ELR (cell line): ENCODE measurements at regions not wholly inside any gene's neighbourhood (a gene's known extent, or its start where the extent isn't known, plus 50 kb on each side); places are given as distances from the start of the nearest gene placed in this dataset.

ENCODE experiments used
- DNase-seq: peaks from one replicate; pipeline ENCODE4 v3.0.0-alpha.2; 2015; ENCODE audit warnings: low read depth

DNA sequence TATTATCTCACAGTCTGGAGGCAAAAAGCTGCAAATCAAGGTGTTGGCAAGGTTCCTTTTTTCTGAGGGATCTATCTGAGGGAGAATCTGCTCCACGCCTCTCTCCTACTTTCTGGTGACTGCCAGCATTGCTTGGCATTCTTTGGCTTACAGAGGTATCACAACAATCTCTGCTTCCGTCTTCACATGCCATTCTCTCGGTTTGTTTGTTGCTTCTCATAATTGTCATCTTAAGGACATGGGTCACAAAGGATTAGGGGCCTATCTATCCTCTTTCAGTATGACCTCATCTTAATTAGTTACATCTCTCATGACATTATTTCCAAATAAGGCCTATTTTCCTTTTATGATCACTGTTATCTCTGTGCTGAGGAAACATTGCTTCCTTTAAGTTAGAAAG lies 345.0 kb downstream of the FOXG1 start:
- no peak for DNase-seq

DNA sequence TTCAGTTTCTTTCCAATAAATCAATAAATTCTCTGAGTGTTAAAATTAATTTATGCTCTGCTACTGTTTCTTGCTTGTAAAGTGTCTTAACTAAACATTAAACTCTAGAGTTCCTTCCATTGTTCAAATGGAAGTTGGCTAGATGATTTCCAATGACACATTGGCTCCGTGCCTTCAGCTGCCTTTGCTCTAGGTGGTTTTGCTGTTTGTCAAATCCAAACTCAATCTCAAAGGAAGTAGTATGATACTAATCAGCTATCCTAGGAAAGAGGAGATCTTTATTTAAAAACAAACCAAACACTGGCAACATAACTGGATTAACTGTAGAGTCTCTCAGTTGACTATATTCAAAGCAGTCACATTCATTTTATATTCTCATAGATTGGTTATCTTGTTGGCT lies 356.4 kb downstream of the FOXG1 start:
- no peak for DNase-seq

DNA sequence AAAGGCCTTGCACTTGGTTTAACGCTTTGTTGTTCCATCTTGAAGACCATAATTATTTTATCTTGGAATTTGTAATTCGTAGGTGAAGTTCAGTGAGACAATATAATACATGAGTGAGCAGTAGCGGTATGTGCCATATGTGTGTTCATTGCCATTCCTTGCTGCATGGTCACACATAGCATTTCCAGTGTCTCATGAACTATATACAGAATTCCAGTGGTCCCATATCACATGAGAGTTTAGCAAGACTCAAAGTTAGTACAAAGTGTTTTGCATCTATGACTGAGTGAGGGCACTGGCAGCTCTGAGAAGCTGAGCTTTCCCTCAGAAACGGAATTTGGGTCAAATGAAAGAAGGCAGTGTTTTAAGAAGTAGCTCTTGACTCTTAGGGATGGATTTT lies 359.8 kb downstream of the FOXG1 start:
- DNase-seq, result no peak

DNA sequence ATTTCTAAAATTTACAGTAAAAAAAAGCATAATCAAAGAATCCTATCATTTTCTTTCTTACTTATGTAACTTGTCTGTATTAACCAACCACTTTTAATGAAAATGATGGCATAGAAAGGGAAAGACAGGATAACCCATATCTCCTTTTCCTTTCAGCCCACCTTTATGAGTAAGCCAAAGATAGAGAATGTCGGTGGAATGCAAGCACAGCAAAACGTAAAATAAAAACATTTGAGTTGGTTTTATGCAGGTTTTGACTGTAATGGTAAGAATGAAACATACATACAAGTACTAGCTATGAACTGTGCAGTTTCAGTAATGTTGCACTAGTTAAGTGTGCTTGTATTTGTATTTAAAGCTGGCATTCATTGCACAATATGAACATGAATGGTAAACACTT lies 360.3 kb downstream of the FOXG1 start:
- DNase-seq, result no peak

DNA sequence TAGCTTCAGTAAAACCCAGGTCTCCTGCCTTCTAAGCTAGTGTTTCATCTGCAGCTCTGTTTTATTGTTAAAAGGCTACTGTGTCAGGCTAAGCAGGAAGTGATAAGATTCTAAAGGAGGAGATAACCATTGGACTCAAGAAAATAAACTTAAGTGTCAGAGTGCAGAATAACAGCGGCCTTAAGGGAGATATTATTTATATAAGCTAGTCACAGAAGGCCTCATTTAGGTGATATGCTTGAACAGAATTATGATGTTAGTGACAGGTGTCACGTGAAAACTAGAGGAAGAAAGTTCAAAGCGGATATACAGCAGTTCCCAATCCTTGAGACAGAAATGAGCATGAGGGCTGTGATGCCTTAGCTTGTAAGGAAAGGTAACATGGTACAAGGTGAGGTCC lies 373.4 kb downstream of the FOXG1 start:
- DNase-seq, result no peak

DNA sequence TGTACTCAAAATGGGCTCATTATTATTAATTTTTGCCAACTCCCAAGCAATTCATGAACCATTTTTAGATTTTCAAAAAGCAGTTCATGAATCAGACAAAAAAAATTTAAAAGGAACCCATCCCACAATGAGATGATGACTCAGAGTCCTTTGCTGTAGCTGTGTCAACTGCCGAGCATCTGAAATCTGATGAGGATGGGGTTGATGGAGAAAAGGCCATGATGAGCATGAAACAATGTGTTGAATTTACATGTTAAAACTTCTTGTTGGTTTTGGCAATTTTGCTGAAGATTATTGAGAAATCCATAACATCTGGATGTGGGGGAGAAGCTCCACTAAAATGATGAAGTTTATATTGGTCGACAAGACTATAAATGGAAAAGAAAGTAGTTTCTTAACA lies 378.0 kb downstream of the FOXG1 start:
- DNase-seq, result peak; percentile 89

DNA sequence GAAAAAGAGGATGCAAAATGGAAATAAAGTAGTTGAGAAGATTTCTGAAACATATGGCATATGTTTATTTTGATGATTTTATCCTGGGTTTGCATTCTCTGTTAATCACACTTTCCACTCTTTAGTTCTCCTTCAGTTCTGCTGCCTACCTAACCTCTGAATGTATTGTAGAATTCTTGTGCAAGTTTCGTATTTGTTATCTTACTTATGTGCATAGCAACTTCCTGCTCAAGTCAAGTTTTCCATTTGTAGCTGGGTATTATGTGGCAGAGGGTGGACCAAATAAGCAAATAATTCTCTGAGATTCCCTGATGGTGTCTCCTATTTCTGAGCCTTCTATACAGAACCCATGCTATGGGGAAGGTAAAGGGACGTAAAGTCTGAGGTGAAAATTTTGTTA lies 381.6 kb downstream of the FOXG1 start:
- DNase-seq, result no peak

DNA sequence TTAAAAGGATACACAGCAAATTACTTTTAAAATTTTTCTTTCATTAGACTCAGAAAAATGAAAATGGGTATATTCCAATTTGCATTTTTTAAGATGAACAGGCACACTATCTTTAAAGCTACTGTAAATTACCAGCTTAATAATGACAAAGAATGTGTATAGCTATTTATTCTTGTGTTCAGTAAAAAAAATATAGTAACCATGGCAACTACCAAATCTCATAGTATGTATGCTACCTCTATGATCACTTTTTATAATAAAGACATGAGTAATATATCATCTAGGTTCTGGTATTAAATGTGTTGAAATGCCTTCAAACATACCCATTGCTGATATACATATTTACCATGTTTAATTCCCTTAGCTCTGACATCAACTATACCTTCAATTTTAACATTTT lies 383.2 kb downstream of the FOXG1 start:
- DNase-seq, result no peak

DNA sequence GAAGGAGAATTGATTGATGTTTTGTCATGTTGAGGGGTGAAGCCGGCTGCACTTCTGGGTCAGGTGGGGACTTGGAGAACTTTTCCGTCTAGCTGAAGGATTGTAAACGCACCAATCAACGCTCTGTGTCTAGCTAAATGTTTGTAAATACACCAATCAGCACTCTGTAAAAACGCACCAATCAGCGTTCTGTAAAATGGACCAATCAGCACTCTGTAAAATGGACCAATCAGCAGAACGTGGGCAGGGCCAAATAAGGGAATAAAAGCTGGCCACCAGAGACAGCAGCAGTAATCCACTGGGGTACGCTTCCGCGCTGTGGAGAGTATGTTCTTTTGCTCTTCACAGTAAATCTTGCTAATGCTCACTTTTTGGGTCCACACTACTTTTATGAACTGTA lies 384.1 kb downstream of the FOXG1 start:
- no peak for DNase-seq

DNA sequence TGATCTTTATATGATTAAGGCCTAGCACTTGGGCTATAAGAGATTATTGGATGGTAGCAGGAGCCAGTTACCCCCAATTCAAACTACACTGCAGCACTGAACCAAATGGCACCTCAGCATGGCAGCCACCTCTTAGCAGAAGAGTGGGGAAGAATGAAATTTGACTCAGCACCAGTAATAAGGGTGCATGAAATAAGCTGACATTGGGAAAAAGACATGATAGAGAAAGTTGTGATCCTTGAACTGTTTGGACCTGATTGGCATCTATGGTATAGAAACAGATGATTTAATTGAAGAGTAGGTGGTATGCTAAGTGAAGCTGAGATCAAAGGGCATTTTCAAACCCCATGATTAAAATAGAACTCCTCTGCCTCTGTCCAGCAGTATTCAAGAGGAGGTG lies 389.5 kb downstream of the FOXG1 start:
- DNase-seq, result no peak

DNA sequence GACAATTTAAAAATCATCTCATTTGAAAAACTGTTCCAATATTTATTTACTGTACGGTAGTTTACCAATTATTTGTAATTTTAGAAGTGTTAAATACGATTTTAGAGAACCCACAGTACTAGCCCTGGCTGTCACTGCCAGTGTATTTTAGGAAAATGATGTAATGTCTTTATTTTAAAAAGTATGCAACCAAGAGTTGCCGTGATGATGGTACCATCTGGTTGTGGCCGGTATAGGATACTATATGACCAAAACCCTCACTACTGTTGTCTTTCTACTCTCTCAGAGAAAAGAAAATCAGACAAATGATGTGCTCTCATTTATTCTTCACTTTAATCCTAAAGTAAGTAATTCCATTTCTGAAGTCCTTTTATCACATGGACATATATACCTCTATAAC lies 395.0 kb downstream of the FOXG1 start:
- no peak for DNase-seq

DNA sequence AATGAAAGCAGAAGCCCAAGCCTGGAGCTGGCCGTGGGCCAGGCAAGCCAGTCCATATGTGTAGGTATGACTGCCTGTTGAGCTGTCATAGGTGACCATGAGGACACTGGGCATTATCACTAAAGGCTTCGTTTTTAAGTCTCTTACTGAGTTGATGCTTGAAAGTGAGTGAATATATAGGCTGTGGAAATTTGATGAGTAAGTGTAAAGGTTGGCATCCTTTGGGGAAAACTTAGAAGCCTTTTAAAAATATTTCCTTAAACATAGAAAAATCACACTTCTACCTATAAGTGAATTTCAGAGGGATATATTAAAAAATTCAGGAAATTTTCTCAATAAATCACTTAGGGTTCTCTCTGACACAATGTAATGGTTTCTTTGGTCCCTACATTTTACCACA lies 396.5 kb downstream of the FOXG1 start:
- no peak for DNase-seq

DNA sequence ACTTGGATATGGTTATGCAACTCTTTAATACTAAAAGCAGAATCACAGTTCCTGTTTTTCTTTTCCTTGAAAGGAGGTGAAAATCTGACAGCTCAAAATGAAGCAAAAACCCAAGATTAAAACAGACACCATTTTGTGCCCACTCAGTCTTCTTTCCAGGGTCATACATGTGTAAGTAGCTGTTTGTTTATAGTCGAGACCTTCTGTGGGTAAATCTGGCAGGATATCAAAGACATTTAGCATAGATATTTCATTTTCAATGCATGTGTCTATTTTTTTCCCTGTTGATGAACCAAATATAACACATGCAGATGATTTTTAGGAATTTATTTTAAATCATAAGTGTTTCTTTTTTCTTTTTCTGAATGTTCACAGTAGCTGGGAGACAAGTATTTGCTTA lies 398.8 kb downstream of the FOXG1 start:
- no peak for DNase-seq

DNA sequence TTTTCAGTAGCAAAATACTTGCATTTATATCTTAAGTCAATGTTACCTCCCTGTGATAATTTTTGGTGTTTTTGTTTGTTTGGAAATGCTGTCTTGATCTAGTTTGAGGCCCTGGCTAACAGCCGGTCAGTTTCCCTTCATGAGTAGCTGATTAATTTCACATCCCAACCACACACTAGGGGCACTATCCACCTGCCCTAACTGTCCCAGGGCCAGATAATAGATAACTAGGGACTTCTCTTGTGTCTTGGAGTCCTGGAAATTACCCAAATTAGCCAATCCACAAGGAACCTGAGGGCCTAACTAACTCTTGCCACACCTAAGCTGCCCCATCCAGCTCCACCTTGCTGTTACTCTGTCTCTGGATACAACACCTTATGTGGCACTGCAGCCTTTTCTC lies 399.9 kb downstream of the FOXG1 start:
- peak; percentile 10 for DNase-seq

DNA sequence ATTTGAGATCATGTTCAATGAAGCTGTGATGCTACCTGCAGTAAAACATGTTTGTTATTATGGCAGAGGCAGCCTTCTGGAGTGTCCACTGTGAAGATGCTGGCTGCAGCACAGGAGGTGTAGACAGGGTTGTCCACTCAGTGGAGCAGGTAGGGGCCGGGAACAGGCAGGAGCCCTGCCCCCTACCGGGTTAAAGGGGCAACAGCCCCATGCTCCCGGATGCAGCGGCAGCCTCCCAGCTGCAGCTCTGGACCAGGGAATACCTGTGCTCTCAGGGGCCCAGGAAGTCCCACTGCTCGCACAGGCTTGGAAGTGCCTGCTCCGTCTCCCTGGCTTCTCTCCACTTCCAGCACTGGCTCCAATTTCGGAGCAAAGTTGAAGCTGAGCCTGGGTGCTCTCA lies 401.6 kb downstream of the FOXG1 start:
- no peak for DNase-seq

DNA sequence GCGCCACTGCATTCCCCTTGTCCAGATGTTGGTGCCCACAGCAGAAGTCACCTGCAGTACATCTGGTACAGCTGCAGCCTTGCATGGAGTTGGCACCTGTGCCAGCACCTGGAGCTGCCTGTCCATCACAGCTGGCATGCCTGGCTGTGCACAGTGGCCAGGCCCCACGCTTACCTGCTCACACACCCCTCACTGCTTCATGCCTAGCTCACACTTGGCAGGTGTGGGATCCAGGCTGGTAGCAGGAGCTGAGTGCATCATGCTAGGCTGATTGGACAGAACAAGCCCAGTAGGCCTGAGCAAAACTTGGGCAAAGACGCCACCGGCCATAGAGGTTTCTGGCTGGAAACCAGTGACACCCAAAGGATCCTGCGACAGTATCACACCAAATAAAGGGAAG lies 402.8 kb downstream of the FOXG1 start:
- no peak for DNase-seq

DNA sequence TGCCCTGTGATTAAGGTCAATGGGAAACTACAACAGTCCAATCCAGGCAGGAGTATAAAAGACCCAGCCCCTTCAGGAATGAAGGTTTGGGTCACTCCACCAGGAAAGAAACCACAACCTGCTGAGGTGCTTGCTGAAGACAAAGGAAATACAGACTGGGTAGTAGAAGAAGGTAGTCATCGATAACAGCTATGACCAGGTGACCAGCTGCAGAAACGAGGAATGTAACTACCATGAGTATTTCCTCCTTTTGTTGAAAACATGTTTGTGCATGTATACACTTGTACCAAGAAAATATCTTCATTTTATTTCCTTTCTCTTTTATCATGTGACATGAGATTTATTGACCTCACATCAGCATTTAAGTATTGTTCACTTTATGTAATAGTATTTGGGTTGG lies 409.1 kb downstream of the FOXG1 start:
- no peak for DNase-seq

DNA sequence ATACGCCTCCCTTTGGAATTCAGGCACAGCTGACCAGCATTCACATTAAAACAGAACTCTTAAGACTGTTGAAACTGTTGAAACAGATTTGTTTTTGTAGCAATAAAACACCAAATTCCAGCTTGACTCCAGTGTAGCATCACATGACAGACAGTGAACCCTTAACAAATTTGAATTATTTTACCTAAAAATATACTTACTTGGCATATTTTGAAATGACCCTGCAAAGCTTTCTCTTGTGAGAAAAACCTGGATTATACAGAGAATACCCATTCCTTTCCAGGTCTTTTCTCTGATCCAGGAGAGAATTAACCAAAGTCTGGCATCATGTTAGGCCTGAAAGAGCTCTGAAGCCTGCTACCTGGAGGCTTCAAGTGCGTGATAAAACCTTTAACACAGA lies 410.3 kb downstream of the FOXG1 start:
- no peak for DNase-seq

DNA sequence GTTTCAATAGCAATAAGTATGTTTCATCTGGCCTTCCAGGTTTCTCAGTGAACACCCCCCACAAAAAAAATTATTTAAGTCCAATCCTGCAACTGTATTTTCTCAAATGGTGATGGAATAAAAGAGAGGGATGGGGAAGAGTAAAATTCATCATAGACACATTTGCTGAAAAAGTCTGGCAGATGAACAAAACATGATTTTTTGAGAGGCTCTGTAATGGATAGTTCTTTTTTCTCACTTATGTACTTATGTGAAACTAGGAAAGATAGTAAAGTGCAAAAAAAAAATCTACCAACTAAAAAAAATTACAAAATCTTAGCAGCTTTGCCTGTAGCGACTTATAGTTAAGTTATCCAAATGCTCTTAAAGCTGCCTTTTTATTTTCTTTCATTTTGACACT lies 412.4 kb downstream of the FOXG1 start:
- no peak for DNase-seq

DNA sequence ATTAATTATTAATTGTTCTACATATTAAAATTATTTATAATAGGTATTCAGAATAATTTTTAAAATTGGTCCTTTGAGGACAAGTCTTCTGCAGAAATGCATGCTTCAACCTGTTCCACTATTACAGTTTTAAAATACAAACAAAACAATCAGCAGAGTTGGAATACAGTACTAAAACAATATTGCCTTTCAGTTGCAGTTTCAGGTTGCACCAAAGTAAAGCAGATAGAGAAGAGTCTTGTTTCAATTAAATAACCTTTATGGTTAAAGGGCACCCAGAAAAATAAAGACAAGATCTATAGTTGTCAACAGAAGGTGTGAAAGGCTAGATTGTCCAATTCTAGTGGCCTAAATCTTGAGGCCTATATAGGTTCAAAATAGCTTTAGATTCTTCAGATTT lies 424.5 kb downstream of the FOXG1 start:
- DNase-seq, result no peak

DNA sequence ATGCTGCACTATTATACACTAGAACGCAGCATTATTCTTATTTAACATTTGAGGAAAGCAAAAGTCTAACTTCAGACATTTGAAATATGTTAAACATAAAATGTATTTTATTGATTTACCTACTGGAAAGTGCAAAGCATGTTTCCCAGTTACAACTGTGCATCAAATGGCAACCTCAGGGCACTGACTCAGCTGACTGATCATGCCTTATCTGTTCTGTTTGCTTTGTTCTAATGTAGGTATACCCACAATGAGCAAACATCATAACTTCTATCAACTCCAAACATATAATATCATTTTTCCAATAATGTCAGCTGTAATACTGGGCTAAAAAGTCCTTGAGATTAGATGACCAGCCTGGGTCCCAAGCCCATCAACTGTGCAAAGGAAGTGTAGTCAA lies 431.0 kb downstream of the FOXG1 start:
- no peak for DNase-seq

DNA sequence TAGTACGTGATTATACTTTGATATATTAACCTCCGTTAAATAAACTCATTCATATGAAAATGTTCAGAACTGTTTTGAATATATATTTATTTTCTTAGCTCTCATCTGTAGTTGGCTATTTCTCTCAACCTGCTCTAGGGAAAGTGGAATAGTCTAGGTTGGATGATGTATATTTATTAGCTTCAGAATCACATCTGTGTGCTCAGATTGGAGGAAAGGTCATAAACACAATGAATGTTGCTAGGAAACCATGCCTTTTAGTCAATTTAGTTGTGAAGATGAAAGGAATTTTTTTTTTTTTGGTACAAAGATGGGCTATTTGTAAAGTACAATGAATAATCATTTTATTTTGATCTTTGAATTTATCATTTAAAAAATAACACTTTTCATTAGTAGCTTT lies 439.1 kb downstream of the FOXG1 start:
- no peak for DNase-seq

DNA sequence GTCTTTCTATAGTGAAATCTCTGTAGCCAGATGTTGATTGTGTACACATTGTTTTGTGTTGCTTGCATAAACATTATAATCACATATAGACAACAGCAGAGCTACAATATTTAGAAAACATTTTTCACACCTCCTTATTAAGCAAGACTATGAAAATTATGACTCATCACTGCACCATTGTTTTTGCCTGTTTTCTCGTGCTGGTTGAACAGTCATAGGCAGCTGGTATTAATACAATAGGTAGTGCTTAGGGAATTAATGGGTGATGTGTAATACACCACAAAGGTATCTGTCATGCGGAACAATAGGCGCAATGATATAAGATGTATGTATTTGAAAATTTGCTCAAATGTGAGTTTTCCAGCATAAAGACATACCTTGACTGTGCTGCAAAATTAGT lies 449.3 kb downstream of the FOXG1 start:
- peak; percentile 44 for DNase-seq

DNA sequence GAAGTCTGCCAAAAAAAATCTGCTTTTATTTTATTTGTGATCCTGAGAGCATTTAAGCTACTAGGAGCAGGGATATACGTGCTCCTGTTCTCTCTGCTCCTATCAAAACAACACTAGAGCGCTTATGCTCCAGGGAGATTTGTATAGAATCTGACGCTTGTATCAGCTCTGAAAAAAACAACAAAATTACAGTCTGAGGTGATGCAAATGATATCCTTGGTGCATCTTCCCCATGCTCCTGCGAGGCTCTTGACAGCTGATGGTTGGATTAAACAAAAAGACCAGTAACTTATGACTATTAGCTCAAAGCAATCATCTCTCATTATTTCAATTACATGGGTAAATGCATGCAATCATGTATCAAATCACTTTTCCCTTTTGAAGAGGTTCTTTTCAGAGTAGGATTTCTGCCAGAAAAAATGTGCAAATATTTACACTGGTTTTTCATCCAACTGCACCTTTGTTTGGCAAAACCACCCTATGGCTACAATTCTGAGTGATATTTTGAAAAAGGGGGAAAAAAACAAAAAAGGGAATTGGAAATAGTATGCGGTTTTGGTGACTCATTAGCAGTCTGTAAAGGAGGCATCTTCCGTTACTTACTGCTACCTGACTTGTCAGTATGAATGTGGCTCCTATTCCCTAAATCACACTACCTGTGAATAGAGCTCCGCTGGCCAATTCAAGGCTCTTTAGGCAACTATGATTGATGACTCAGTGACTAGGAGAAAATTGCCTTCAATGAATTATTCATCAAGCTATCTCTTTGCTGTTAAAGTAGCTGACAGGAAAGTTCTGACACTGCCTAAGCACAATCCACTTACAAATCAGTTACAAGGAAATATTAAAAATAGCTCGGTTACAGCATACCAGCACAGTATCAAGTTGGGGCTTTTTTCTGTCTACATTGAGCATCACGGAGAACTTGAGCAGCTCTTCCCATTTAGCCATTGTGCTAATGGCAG lies 450.0 kb downstream of the FOXG1 start:
- no peak for DNase-seq
